22Rv1 (cell line): ENCODE measurements at regions not wholly inside any gene's neighbourhood (a gene's known extent, or its start where the extent isn't known, plus 50 kb on each side); places are given as distances from the start of the nearest gene placed in this dataset.

Source experiments
- H3K27ac ChIP-seq: fragments of 450-650 bp; 2 replicates; pipeline ENCODE4 v1.5.1; 2017
- CTCF ChIP-seq: fragments of 450-650 bp; IDR thresholded peaks from 2 replicates; pipeline ENCODE4 v1.5.1; 2017; ENCODE audit warnings: mild to moderate bottlenecking
- ZFX ChIP-seq: fragments of 450-650 bp; IDR thresholded peaks from 2 replicates; pipeline ENCODE4 v1.6.1; 2017; ENCODE audit warnings: antibody characterized with exemption, borderline replicate concordance

DNA sequence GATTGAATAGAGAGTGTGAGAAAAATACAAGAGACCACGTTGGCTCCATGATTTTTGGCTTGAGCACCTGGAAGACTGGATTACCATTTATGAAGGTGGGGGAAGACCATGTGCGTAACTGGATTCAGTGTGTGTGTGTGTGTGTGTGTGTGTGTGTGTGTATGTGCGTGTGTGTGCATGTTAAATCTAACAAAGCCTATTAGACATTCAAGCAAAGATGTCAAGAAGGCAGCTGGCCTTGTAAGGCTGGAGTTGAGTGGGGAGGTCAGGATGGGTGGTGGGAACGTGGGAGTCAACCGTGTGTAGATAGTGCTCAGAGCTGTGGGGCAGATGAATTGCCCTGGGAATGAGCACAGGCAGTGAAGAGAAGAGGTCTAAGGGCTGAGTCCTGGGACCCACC is 293.8 kb upstream of the POU3F1 start:
- H3K27ac ChIP-seq: no peak overlapping the region
- TF ChIP-seq ZFX: no peak
- TF ChIP-seq CTCF: no peak

DNA sequence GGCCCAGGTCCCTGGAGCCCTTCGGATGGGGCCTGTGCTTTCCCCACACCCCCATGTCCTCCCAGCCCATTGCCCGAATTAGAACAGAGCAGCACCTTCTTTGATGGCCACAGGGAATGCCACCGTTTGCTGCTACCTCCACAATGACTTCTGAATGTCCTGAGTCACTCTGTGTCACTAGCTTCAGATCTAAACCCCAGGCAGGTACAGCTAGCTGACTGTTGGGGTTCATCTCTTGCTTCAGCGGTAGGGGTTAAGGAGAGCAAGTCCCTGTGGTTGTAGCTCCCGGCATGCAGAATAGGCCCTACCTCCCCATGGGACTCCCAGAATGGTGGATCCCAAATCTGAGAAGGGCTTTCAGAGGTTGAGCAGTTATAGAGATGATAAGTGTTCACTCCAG is 291.1 kb upstream of the POU3F1 start:
- H3K27ac ChIP-seq: no peak overlapping the region
- TF ChIP-seq CTCF: no peak
- no peak for TF ChIP-seq ZFX

DNA sequence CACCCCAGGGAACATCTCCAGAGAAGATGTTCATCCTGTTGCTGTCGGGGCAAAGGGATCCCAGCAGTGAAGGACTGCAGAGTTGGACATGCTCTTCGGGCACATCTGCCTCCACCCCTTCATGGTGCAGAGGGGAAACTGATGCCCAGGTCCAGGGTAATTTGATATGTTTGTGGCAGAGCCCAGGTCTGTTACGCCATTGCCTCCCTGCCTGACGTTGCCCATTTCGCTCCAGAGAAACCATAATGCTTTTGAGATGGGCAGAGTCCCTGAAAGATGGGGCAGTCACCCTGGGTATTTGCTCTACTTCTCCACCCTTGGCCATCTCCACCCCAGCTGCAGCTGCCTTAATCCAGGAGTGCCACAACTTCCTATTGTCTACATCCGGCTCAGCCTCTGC is 290.4 kb upstream of the POU3F1 start:
- H3K27ac ChIP-seq: no peak overlapping the region
- TF ChIP-seq ZFX: no peak
- TF ChIP-seq CTCF: no peak

DNA sequence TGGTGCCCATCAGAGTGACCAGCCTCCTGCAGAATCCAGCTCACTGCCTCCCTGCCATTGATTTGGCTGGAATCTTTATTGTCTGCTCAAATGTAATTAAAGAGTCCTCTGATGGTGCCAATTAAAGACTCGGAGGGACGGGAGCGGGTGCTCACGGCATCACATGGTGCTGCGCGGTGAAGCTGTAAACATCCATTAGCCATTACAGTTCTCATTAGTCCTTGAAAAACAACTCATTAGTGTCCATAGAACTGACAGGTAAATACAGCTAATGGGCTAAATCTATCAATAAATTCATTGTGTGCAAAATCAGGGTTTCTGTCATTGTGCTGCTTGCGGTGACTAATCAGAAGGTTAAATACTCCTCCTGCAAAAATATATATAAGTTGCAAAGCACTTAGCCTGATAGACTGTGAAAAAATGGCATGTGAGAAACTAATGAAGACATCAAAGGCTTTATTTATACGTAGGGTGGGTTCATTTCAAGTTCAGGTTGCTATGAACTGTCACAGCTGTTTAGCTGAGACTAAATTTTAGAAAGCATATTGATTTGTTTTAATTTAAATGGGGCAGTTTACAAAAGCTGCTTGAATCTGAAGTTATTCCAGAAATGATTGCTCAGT is 289.8 kb upstream of the POU3F1 start:
- H3K27ac ChIP-seq: no peak overlapping the region
- TF ChIP-seq ZFX: no peak

GRCh38 chr1:38334930-38335592 is 288.5 kb upstream of the POU3F1 start:
- no peak for TF ChIP-seq ZFX
- no peak for TF ChIP-seq CTCF
- no peak overlapping the region for H3K27ac ChIP-seq

DNA sequence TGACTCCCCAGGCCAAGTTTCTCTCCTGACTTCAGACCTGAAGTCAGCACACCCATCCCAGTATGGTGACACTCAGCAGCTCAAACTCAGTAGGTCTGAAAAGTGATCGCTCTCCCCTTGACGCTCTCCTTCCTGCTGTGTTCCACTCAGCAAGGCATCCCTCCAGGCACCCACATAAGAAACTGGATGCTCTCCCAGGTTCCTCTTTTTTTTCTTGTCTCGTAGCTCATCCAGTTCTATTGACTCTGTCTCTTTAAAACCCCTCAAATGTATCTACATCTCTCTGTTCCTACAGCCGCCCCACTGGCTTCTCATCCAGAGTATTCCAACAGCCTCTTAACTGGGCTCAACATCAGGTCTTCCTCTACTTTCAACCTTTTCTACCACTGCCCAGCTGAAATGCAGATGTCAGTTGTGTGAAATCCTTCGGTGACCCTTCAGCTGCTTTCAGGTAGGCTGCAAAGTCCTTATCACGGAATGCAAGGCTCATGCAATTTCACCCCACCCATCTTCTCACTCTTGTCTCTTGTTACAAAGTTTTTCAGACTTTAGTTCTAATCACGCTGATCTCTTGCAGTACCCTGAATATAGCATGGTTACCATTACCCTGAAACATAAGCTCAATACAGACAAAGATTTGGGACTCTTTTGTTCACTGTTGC is 286.2 kb upstream of the POU3F1 start:
- H3K27ac ChIP-seq: no peak overlapping the region
- TF ChIP-seq ZFX (no peak), CTCF (no peak)

DNA sequence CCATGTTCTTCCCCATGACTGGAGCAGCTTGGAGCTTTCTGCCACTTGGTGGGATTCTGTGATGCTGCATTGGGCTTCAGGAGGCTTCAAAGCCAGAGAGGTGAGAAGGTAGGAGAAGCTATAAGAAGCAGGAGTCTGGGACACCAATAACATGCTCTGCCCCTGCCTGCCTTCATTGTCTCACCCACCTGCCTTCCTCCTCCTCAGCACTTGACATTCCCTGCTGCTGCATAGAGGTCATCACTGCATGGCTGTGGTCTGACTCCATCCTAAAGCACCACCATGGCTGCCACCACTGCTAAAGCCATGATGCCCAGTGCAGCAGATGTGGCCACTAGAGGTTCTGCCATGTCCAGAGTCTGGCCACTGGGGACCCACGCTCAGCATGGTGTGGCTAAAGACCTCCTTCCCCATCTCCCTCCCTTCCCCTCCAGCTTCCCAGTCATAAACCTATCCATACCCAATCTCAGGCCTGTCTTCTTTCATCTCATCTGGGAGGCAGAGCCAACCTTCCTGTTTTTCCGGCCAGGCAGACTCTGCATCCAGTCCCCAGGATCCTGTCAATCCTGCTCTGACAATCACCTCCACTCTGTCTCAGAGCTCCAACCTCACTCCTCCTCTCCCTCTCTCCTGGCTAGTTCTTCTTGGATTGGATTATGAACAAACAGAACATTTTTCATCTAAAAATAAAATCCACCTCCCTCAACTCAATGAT is 285.1 kb upstream of the POU3F1 start:
- no peak overlapping the region for H3K27ac ChIP-seq
- TF ChIP-seq ZFX (no peak), CTCF (no peak)
